Liver (tissue), 8 donors: ENCODE measurements at regions not wholly inside any gene's neighbourhood (a gene's known extent, or its start where the extent isn't known, plus 50 kb on each side); places are given as distances from the start of the nearest gene placed in this dataset.

Experiments
- DNase-seq: peaks from one replicate; pipeline ENCODE4 v3.0.0-alpha.2; 2017; ENCODE audit warnings: low spot score
- H3K27ac ChIP-seq, 2 donors: one replicate each; pipeline ENCODE4 v1.7.0; 2013; ENCODE audit warnings: inconsistent platforms in 2 of 2, low read length in 2 of 2, control low read depth in 1 of 2, low read depth in 1 of 2, mild to moderate bottlenecking in 1 of 2
- H3K27me3 ChIP-seq, 4 donors: one replicate each; pipeline versions ENCODE4 v1.6.1 to v1.7.0; 2013; ENCODE audit warnings: low read length in 3 of 4, inconsistent platforms in 1 of 4, mild to moderate bottlenecking in 1 of 4, moderate library complexity in 1 of 4; ENCODE audit not compliant: control insufficient read depth in 4 of 4, insufficient read depth in 4 of 4
- H3K36me3 ChIP-seq, 4 donors: one replicate each; pipeline versions ENCODE4 v1.6.1 to v1.7.0; 2013; ENCODE audit warnings: low read length in 3 of 4, mild to moderate bottlenecking in 3 of 4, low read depth in 1 of 4, moderate library complexity in 1 of 4; ENCODE audit not compliant: control insufficient read depth in 4 of 4, insufficient read depth in 3 of 4
- H3K4me1 ChIP-seq, 4 donors: one replicate each; pipeline versions ENCODE4 v1.6.1 to v1.7.0; 2013; ENCODE audit warnings: low read length in 3 of 4, mild to moderate bottlenecking in 3 of 4, moderate library complexity in 1 of 4; ENCODE audit not compliant: control insufficient read depth in 4 of 4, insufficient read depth in 4 of 4
- H3K4me3 ChIP-seq, 3 donors: one replicate each; pipeline versions ENCODE4 v1.6.1 to v1.7.0; 2013; ENCODE audit warnings: low read length in 3 of 3, control low read depth in 1 of 3, low read depth in 1 of 3, mild to moderate bottlenecking in 1 of 3
- H3K9ac ChIP-seq, 2 donors: one replicate each; pipeline ENCODE4 v1.7.0; 2013; ENCODE audit warnings: low read length in 2 of 2, mild to moderate bottlenecking in 2 of 2, moderate library complexity in 2 of 2, control low read depth in 1 of 2, low read depth in 1 of 2
- H3K9me3 ChIP-seq, 4 donors: one replicate each; pipeline versions ENCODE4 v1.6.1 to v1.7.0; 2013; ENCODE audit warnings: low read length in 3 of 4; ENCODE audit not compliant: control insufficient read depth in 4 of 4
- EGR1 ChIP-seq, 2 donors: IDR thresholded peaks; 2 replicates each; pipeline ENCODE4 v1.6.1; 2016 to 2018; ENCODE audit warnings: antibody characterized with exemption in 2 of 2, low read depth in 2 of 2
- FOXA1 ChIP-seq: IDR thresholded peaks from 2 replicates; pipeline ENCODE4 v1.6.1; 2016; ENCODE audit warnings: antibody characterized with exemption
- FOXA2 ChIP-seq: IDR thresholded peaks from 2 replicates; pipeline ENCODE4 v1.6.1; 2016; ENCODE audit warnings: antibody characterized with exemption
- GABPA ChIP-seq, 2 donors: IDR thresholded peaks in 1 of 2; conservative IDR thresholded peaks in 1 of 2; 2 replicates each; pipeline ENCODE4 v1.6.1; 2016; ENCODE audit warnings: antibody characterized with exemption in 2 of 2, mild to moderate bottlenecking in 1 of 2, moderate library complexity in 1 of 2
- HNF4A ChIP-seq, 2 donors: conservative IDR thresholded peaks; 2 replicates each; pipeline ENCODE4 v1.6.1; 2016; ENCODE audit warnings: antibody characterized with exemption in 2 of 2, mild to moderate bottlenecking in 2 of 2
- HNF4G ChIP-seq: IDR thresholded peaks from 2 replicates; pipeline ENCODE4 v1.6.1; 2016; ENCODE audit warnings: antibody characterized with exemption
- JUND ChIP-seq, 2 donors: IDR thresholded peaks; 2 replicates each; pipeline ENCODE4 v1.6.1; 2016; ENCODE audit warnings: antibody characterized with exemption in 2 of 2
- NR2F2 ChIP-seq: IDR thresholded peaks from 2 replicates; pipeline ENCODE4 v1.6.1; 2016; ENCODE audit warnings: antibody characterized with exemption
- RAD21 ChIP-seq, 2 donors: IDR thresholded peaks; 2 replicates each; pipeline ENCODE4 v1.6.1; 2016; ENCODE audit warnings: antibody characterized with exemption in 2 of 2, mild to moderate bottlenecking in 2 of 2
- RXRA ChIP-seq, 2 donors: IDR thresholded peaks; 2 replicates each; pipeline ENCODE4 v1.6.1; 2017 to 2018; ENCODE audit warnings: antibody characterized with exemption in 2 of 2, mild to moderate bottlenecking in 1 of 2
- SP1 ChIP-seq: IDR thresholded peaks from 2 replicates; pipeline ENCODE4 v1.6.1; 2018; ENCODE audit warnings: antibody characterized with exemption, mild to moderate bottlenecking
- YY1 ChIP-seq: IDR thresholded peaks from 2 replicates; pipeline ENCODE4 v1.6.1; 2016; ENCODE audit warnings: antibody characterized with exemption, mild to moderate bottlenecking
- WGBS: extraction: QIAGEN DNeasy Blood & Tissue Kit; methylation state at CpG from one replicate; pipeline ENCODE4 v1.1.7; 2013; 5-methylcytosine and 5-hydroxymethylcytosine counted together
- TF ChIP-seq, protein P1 (sequence below): IDR thresholded peaks from 2 replicates; pipeline ENCODE4 v1.6.1; 2016; ENCODE audit warnings: antibody characterized with exemption, mild to moderate bottlenecking
- TF ChIP-seq, protein P2 (sequence below): IDR thresholded peaks from 2 replicates; pipeline ENCODE4 v1.6.1; 2016; ENCODE audit warnings: antibody characterized with exemption
- TF ChIP-seq, protein P3 (sequence below): fragments of 150-350 bp; IDR thresholded peaks from 2 replicates; pipeline ENCODE4 v1.5.1; 2017; ENCODE audit warnings: improper control_type of control experiment, low read depth, low read length; ENCODE audit not compliant: missing input control
- TF ChIP-seq, protein P4 (sequence below): IDR thresholded peaks from 2 replicates; pipeline ENCODE4 v1.6.1; 2016; ENCODE audit warnings: antibody characterized with exemption
- donor health status: healthy.
- donor health status: healthy.
- donor health status: healthy.
- donor health status: healthy.
- donor health status: healthy.

DNA sequence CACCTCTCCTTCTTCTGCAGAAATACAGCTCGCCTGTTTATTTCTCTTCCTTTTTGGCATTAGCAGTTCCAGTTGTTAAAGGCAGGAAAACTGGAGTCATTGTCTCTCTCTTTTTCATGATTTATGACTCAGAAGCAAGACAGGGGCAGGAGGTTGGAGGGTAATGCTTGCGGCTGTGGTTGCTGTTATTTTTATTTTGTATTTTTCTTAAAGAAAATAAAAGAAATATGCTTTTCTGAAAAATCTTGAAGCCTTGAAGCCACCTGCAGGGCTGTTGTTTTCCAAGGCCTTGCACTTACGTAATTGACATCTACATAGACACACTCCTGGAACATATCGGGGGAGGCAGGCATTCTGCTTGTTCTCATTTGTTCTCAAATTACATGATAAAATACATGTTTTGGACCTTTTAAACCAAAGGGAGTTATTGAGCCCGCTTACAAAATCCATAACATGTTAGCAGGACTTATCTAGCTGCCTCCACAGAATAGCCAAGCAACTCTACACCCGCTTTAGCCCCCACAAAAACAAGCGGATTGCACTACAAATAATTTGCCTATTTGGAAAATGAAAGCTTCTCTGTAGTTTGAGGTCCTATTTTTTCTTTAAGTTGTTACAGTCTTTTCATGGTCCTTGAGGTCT is 1004.6 kb upstream of the NR2F2 start:
- Histone ChIP-seq H3K9ac (peak overlapping the region in 1 of 2 donors; percentile 25), H3K36me3 (no peaks in the 10 kb centered on the region), H3K27me3 (peaks cover 0 to 7% (median 5%) of the 10 kb centered on the region in 4 donors), H3K9me3 (peaks cover 0 to 2% (median 0%) of the 10 kb centered on the region in 4 donors), H3K27ac (peak overlapping the region; percentile 84 to 88), H3K4me1 (peaks cover 0 to 3% (median 1%) of the 10 kb centered on the region in 4 donors), H3K4me3 (no peak overlapping the region)
- DNase-seq: no peak
- 63% methylated on average over 7 of the region's 7 CpGs for WGBS
- TF ChIP-seq RXRA (IDR thresholded peaks at IDR 0.05) (no peak), NR2F2 (peak; percentile 53), RAD21 (IDR thresholded peaks at IDR 0.05) (peak in 1 of 2 donors; percentile 15), EGR1 (IDR thresholded peaks at IDR 0.05; ENCODE audit: low read depth in 2 of 2) (no peak), JUND (IDR thresholded peaks at IDR 0.05) (peak in 1 of 2 donors; percentile 8), FOXA1 (no peak)
- TF ChIP-seq, protein P1, sequence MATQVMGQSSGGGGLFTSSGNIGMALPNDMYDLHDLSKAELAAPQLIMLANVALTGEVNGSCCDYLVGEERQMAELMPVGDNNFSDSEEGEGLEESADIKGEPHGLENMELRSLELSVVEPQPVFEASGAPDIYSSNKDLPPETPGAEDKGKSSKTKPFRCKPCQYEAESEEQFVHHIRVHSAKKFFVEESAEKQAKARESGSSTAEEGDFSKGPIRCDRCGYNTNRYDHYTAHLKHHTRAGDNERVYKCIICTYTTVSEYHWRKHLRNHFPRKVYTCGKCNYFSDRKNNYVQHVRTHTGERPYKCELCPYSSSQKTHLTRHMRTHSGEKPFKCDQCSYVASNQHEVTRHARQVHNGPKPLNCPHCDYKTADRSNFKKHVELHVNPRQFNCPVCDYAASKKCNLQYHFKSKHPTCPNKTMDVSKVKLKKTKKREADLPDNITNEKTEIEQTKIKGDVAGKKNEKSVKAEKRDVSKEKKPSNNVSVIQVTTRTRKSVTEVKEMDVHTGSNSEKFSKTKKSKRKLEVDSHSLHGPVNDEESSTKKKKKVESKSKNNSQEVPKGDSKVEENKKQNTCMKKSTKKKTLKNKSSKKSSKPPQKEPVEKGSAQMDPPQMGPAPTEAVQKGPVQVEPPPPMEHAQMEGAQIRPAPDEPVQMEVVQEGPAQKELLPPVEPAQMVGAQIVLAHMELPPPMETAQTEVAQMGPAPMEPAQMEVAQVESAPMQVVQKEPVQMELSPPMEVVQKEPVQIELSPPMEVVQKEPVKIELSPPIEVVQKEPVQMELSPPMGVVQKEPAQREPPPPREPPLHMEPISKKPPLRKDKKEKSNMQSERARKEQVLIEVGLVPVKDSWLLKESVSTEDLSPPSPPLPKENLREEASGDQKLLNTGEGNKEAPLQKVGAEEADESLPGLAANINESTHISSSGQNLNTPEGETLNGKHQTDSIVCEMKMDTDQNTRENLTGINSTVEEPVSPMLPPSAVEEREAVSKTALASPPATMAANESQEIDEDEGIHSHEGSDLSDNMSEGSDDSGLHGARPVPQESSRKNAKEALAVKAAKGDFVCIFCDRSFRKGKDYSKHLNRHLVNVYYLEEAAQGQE: no peak
- TF ChIP-seq, protein P2, sequence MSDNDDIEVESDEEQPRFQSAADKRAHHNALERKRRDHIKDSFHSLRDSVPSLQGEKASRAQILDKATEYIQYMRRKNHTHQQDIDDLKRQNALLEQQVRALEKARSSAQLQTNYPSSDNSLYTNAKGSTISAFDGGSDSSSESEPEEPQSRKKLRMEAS: no peak
- TF ChIP-seq, protein P3, sequence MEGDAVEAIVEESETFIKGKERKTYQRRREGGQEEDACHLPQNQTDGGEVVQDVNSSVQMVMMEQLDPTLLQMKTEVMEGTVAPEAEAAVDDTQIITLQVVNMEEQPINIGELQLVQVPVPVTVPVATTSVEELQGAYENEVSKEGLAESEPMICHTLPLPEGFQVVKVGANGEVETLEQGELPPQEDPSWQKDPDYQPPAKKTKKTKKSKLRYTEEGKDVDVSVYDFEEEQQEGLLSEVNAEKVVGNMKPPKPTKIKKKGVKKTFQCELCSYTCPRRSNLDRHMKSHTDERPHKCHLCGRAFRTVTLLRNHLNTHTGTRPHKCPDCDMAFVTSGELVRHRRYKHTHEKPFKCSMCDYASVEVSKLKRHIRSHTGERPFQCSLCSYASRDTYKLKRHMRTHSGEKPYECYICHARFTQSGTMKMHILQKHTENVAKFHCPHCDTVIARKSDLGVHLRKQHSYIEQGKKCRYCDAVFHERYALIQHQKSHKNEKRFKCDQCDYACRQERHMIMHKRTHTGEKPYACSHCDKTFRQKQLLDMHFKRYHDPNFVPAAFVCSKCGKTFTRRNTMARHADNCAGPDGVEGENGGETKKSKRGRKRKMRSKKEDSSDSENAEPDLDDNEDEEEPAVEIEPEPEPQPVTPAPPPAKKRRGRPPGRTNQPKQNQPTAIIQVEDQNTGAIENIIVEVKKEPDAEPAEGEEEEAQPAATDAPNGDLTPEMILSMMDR: no peak
- TF ChIP-seq, protein P4, sequence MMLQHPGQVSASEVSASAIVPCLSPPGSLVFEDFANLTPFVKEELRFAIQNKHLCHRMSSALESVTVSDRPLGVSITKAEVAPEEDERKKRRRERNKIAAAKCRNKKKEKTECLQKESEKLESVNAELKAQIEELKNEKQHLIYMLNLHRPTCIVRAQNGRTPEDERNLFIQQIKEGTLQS: no peak

- DNase-seq: no peak
- H3K9ac ChIP-seq: peak overlapping the region in 1 of 2 donors; percentile 58
Measured at GRCh38 chr15:95326431-95327182, 1003.9 kb upstream of the NR2F2 start.

More at GRCh38 chr15:95326431-95327182, 1003.9 kb upstream of the NR2F2 start:
- H3K27me3 ChIP-seq: peaks cover 0 to 7% (median 5%) of the 10 kb centered on the region in 4 donors
- peak overlapping the region; percentile 84 to 88 for H3K27ac ChIP-seq
- no peaks in the 10 kb centered on the region for H3K36me3 ChIP-seq
- H3K4me1 ChIP-seq: peaks cover 0 to 3% (median 1%) of the 10 kb centered on the region in 4 donors
- TF ChIP-seq NR2F2 (no peak), SP1 (no peak), YY1 (no peak), FOXA2 (no peak), FOXA1 (no peak), GABPA (IDR thresholded peaks at IDR 0.05 in 1 of 2, conservative IDR thresholded peaks at IDR 0.05 in 1 of 2) (no peak), RAD21 (IDR thresholded peaks at IDR 0.05) (no peak), RXRA (IDR thresholded peaks at IDR 0.05) (no peak), JUND (IDR thresholded peaks at IDR 0.05) (no peak), HNF4G (no peak), HNF4A (conservative IDR thresholded peaks at IDR 0.05) (no peak)
- TF ChIP-seq, protein P2: no peak
- TF ChIP-seq, protein P4: no peak
- peak overlapping the region in 2 of 3 donors; percentile 14 to 50 for H3K4me3 ChIP-seq
- H3K9me3 ChIP-seq: no peaks in the 10 kb centered on the region
- 10% methylated on average over 59 of the region's 59 CpGs for WGBS
